Sigmoid colon (tissue), 6 donors: ENCODE measurements at regions not wholly inside any gene's neighbourhood (a gene's known extent, or its start where the extent isn't known, plus 50 kb on each side); places are given as distances from the start of the nearest gene placed in this dataset.

Experiments used
- DNase-seq: peaks from one replicate; pipeline ENCODE4 v3.0.0-alpha.2; 2019
- H3K27ac ChIP-seq, 4 donors: fragments of 200-600 bp; sonication (generic); one replicate each; pipeline ENCODE4 v1.5.1; 2016 to 2019; ENCODE audit warnings: mild to moderate bottlenecking in 1 of 4
- H3K27me3 ChIP-seq, 3 donors: fragments of 200-600 bp; sonication (generic); one replicate each; pipeline ENCODE4 v1.5.1; 2019; ENCODE audit warnings: mild to moderate bottlenecking in 1 of 3
- H3K36me3 ChIP-seq, 4 donors: fragments of 200-600 bp; sonication (generic); one replicate each; pipeline ENCODE4 v1.5.1; 2016 to 2019
- H3K4me1 ChIP-seq, 4 donors: fragments of 200-600 bp; sonication (generic); one replicate each; pipeline ENCODE4 v1.5.1; 2017 to 2019
- H3K4me3 ChIP-seq, 4 donors: fragments of 200-600 bp; sonication (generic); one replicate each; pipeline ENCODE4 v1.5.1; 2017 to 2019; ENCODE audit warnings: mild to moderate bottlenecking in 2 of 4, moderate library complexity in 1 of 4
- H3K9me3 ChIP-seq, 4 donors: fragments of 200-600 bp in 3 of 4; sonication (generic) in 3 of 4; one replicate each; pipeline versions ENCODE4 v1.5.1 to v1.6.1; 2013 to 2019
- EP300 ChIP-seq, 4 donors: sonication (generic); formaldehyde crosslinking; IDR thresholded peaks; one replicate each; pipeline ENCODE4 v1.6.1; 2017; ENCODE audit warnings: antibody characterized with exemption in 4 of 4
- POLR2A ChIP-seq, 2 donors: fragments of 450-650 bp; IDR thresholded peaks; one replicate each; pipeline ENCODE4 v1.6.1; 2016; ENCODE audit warnings: antibody characterized with exemption in 2 of 2, mild to moderate bottlenecking in 2 of 2, moderate library complexity in 2 of 2
- POLR2AphosphoS5 ChIP-seq, 4 donors: sonication (generic); formaldehyde crosslinking; IDR thresholded peaks; one replicate each; pipeline ENCODE4 v1.6.1; 2017; ENCODE audit warnings: antibody characterized with exemption in 4 of 4
- whole genome bisulfite sequencing, 2 donors: extraction: QIAGEN DNeasy Blood & Tissue Kit; methylation state at CpG; one replicate each; pipeline ENCODE4 v1.1.7; 2013; 5-methylcytosine and 5-hydroxymethylcytosine counted together
- intact Hi-C: fragments of 100-400 bp; cut with DNase I; formaldehyde crosslinking; loops from one replicate; pipeline ENCODE4 v1.15.1; 2023
- TF ChIP-seq, protein P1 (sequence below), 4 experiments: fragments of 450-650 bp in 3 of 4; fragments of 200-600 bp in 1 of 4; IDR thresholded peaks; one replicate each; pipeline ENCODE4 v1.5.1; 2016 to 2019; ENCODE audit warnings: antibody characterized with exemption in 4 of 4, mild to moderate bottlenecking in 3 of 4, moderate library complexity in 2 of 4
- donor health status: healthy with polysubstance abuse.
- donor health status: healthy.

DNA sequence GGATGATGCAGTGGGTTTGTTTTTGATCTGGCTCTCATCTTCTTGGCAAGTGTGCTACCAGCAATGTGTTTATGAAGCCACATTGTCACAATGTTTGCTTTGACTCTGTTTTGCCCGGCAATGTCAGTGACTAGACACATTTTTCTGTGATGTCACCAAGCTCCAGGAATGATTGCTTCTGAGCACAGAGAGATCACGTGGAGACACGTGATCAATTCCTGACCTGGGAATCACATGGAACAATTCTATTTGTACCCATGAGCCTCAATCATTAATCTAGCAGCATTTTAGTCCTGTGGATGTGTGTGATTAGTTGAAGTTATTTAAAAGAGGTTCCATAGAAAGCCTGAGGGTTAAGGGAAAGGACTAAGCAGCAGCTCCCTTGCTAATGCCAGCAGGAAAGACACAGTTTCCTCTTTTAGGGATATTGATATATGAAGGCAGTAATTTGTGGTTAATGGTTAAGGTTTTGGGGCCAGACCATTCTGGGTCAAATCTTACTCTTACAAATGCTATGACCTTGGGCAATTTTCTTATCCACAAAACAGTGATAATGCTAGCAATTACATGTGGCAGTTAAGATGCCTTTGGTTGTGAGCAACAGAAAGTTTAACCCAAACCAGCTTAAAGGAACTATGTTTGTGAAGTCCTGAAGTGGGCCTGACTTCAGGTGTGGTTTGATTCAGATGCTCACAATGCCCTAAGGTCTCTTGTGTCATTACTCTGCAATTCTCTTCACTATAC lies 59.0 kb downstream of the FASLG start:
- Histone ChIP-seq H3K4me1 (no peaks in the 10 kb centered on the region), H3K9me3 (no peaks in the 10 kb centered on the region), H3K36me3 (no peaks in the 10 kb centered on the region), H3K27me3 (no peaks in the 10 kb centered on the region), H3K4me3 (no peak overlapping the region), H3K27ac (no peak overlapping the region)
- TF ChIP-seq POLR2AphosphoS5 (IDR thresholded peaks at IDR 0.05), result no peak
- TF ChIP-seq POLR2A (IDR thresholded peaks at IDR 0.05), result no peak
- TF ChIP-seq, protein P1, sequence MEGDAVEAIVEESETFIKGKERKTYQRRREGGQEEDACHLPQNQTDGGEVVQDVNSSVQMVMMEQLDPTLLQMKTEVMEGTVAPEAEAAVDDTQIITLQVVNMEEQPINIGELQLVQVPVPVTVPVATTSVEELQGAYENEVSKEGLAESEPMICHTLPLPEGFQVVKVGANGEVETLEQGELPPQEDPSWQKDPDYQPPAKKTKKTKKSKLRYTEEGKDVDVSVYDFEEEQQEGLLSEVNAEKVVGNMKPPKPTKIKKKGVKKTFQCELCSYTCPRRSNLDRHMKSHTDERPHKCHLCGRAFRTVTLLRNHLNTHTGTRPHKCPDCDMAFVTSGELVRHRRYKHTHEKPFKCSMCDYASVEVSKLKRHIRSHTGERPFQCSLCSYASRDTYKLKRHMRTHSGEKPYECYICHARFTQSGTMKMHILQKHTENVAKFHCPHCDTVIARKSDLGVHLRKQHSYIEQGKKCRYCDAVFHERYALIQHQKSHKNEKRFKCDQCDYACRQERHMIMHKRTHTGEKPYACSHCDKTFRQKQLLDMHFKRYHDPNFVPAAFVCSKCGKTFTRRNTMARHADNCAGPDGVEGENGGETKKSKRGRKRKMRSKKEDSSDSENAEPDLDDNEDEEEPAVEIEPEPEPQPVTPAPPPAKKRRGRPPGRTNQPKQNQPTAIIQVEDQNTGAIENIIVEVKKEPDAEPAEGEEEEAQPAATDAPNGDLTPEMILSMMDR (IDR thresholded peaks at IDR 0.05), result no peak
- no peak for TF ChIP-seq EP300 (IDR thresholded peaks at IDR 0.05)
- intact Hi-C loops, result no loop called here
- no peak for DNase-seq
- WGBS, 2 donors, result 27 to 65% methylated on average over 3 of the region's 3 CpGs

- WGBS, 2 donors, result 58 to 63% methylated on average over 6 of the region's 6 CpGs
- Histone ChIP-seq H3K27ac (no peak overlapping the region), H3K36me3 (no peaks in the 10 kb centered on the region), H3K27me3 (no peaks in the 10 kb centered on the region), H3K4me1 (no peaks in the 10 kb centered on the region), H3K4me3 (no peak overlapping the region), H3K9me3 (no peaks in the 10 kb centered on the region)
- intact Hi-C loops, result no loop called here
- no peak for DNase-seq
- TF ChIP-seq POLR2AphosphoS5 (IDR thresholded peaks at IDR 0.05), result no peak
- TF ChIP-seq EP300 (IDR thresholded peaks at IDR 0.05), result no peak
- TF ChIP-seq POLR2A (IDR thresholded peaks at IDR 0.05), result no peak
- TF ChIP-seq, protein P1 (IDR thresholded peaks at IDR 0.05), result no peak
These were observed 60.2 kb downstream of the FASLG start for GRCh38 chr1:172719066-172719627.

- Histone ChIP-seq H3K9me3 (no peaks in the 10 kb centered on the region), H3K4me3 (no peak overlapping the region), H3K27ac (no peak overlapping the region), H3K4me1 (no peaks in the 10 kb centered on the region), H3K36me3 (no peaks in the 10 kb centered on the region), H3K27me3 (no peaks in the 10 kb centered on the region)
- intact Hi-C loops, result no loop called here
- no peak for DNase-seq
- no peak for TF ChIP-seq POLR2A (IDR thresholded peaks at IDR 0.05)
- TF ChIP-seq EP300 (IDR thresholded peaks at IDR 0.05), result no peak
- no peak for TF ChIP-seq POLR2AphosphoS5 (IDR thresholded peaks at IDR 0.05)
- TF ChIP-seq, protein P1 (IDR thresholded peaks at IDR 0.05), result peak in 3 of 4 experiments; percentile 37 to 52 (median 47)
- 6 to 19% methylated on average over 3 of the region's 3 CpGs for WGBS, 2 donors
These were observed 60.8 kb downstream of the FASLG start for GRCh38 chr1:172719694-172720138.

- Histone ChIP-seq H3K27ac (no peak overlapping the region), H3K4me1 (no peaks in the 10 kb centered on the region), H3K4me3 (no peak overlapping the region), H3K36me3 (no peaks in the 10 kb centered on the region), H3K9me3 (no peaks in the 10 kb centered on the region), H3K27me3 (no peaks in the 10 kb centered on the region)
- DNase-seq, result no peak
- 84 to 86% methylated on average over 1 of the region's 1 CpG for WGBS, 2 donors
- TF ChIP-seq POLR2AphosphoS5 (IDR thresholded peaks at IDR 0.05), result no peak
- TF ChIP-seq POLR2A (IDR thresholded peaks at IDR 0.05), result no peak
- no peak for TF ChIP-seq EP300 (IDR thresholded peaks at IDR 0.05)
- TF ChIP-seq, protein P1 (IDR thresholded peaks at IDR 0.05), result no peak
- intact Hi-C loops, result no loop called here
These were observed 61.4 kb downstream of the FASLG start for GRCh38 chr1:172720339-172720738.
